SU-DHL-6 (cell line): ENCODE measurements at regions not wholly inside any gene's neighbourhood (a gene's known extent, or its start where the extent isn't known, plus 50 kb on each side); places are given as distances from the start of the nearest gene placed in this dataset.

Source experiments
- CTCF ChIP-seq: fragments of 200-600 bp; sonication (generic); IDR thresholded peaks from one replicate; pipeline ENCODE4 v1.5.1; 2017; ENCODE audit warnings: antibody characterized with exemption, mild to moderate bottlenecking, low read length, moderate library complexity; ENCODE audit not compliant: insufficient read depth, poor library complexity, severe bottlenecking
- EZH2phosphoT487 ChIP-seq: fragments of 200-600 bp; sonication (generic), shearing (Covaris generic); conservative IDR thresholded peaks from 2 replicates; pipeline ENCODE4 v1.6.1; 2018; ENCODE audit warnings: mild to moderate bottlenecking, antibody characterized with exemption, low read length, moderate library complexity, mixed read lengths

GRCh38 chr15:95772982-95773381 is 557.5 kb upstream of the NR2F2 start:
- TF ChIP-seq CTCF = no peak
- TF ChIP-seq EZH2phosphoT487 = no peak
